CD4-positive, alpha-beta memory T cell (primary cell): ENCODE measurements at regions not wholly inside any gene's neighbourhood (a gene's known extent, or its start where the extent isn't known, plus 50 kb on each side); places are given as distances from the start of the nearest gene placed in this dataset.
A peak's percentile ranks its signal among the peaks of the same experiment; 100 is the strongest.

ENCODE experiments used
- CTCF ChIA-PET: fragments of 350-600 bp; sonication (Branson Sonifier 250); formaldehyde crosslinking; loops from one replicate; lab custom pipeline; 2021; ENCODE audit warnings: inconsistent platforms; ENCODE audit not compliant: partially characterized antibody; lab: Charles Lee
- POLR2A ChIA-PET: fragments of 350-600 bp; sonication (Branson Sonifier 250); formaldehyde crosslinking; loops from one replicate; lab custom pipeline; 2021; ENCODE audit not compliant: partially characterized antibody; lab: Charles Lee
- DNase-seq, 5 donors: peaks; one replicate each; pipeline versions ENCODE4 v3.0.0 to v3.0.0-alpha.2; 2020 to 2022; ENCODE audit warnings: mixed read lengths in 1 of 5
- H3K27ac ChIP-seq: one replicate; pipeline ENCODE4 v1.7.0; 2013; ENCODE audit warnings: low read depth, low read length
- H3K27me3 ChIP-seq: 2 replicates; pipeline ENCODE4 v1.7.0; 2013; ENCODE audit warnings: mild to moderate bottlenecking, low read length, moderate library complexity; ENCODE audit not compliant: insufficient read depth
- H3K36me3 ChIP-seq: 2 replicates; pipeline ENCODE4 v1.7.0; 2013; ENCODE audit warnings: mild to moderate bottlenecking, low read length, moderate library complexity; ENCODE audit not compliant: insufficient read depth
- H3K4me1 ChIP-seq: 2 replicates; pipeline ENCODE4 v1.7.0; 2013; ENCODE audit warnings: mild to moderate bottlenecking, low read length, moderate library complexity; ENCODE audit not compliant: insufficient read depth
- H3K4me3 ChIP-seq, 2 donors: one replicate each; pipeline ENCODE4 v1.7.0; 2013; ENCODE audit warnings: low read length in 2 of 2, mild to moderate bottlenecking in 1 of 2
- H3K9me3 ChIP-seq, 2 donors: one replicate each; pipeline ENCODE4 v1.7.0; 2013; ENCODE audit warnings: low read length in 2 of 2, control low read depth in 1 of 2; ENCODE audit not compliant: control insufficient read depth in 1 of 2
- H3K27ac Mint-ChIP-seq, 7 donors: one replicate each; pipeline ENCODE4 v1.8.0; 2020 to 2021; ENCODE audit warnings: mixed read lengths in 7 of 7, mild to moderate bottlenecking in 6 of 7, inconsistent platforms in 3 of 7, moderate library complexity in 3 of 7
- H3K27me3 Mint-ChIP-seq, 2 donors: one replicate each; pipeline ENCODE4 v1.8.0; 2020 to 2021; ENCODE audit warnings: mixed read lengths in 2 of 2
- H3K36me3 Mint-ChIP-seq, 2 donors: one replicate each; pipeline ENCODE4 v1.8.0; 2020 to 2021; ENCODE audit warnings: mixed read lengths in 2 of 2, inconsistent platforms in 1 of 2, mild to moderate bottlenecking in 1 of 2
- H3K4me1 Mint-ChIP-seq, 4 donors: one replicate each; pipeline ENCODE4 v1.8.0; 2020 to 2021; ENCODE audit warnings: mixed read lengths in 4 of 4, mild to moderate bottlenecking in 1 of 4
- H3K4me3 Mint-ChIP-seq, 8 donors: one replicate each; pipeline ENCODE4 v1.8.0; 2020 to 2021; ENCODE audit warnings: mixed read lengths in 8 of 8, mild to moderate bottlenecking in 7 of 8, moderate library complexity in 6 of 8, inconsistent platforms in 3 of 8
- H3K9me3 Mint-ChIP-seq, 8 donors: one replicate each; pipeline ENCODE4 v1.8.0; 2020 to 2021; ENCODE audit warnings: mixed read lengths in 8 of 8, mild to moderate bottlenecking in 5 of 8, inconsistent platforms in 3 of 8, moderate library complexity in 1 of 8
- intact Hi-C: fragments of 100-400 bp; cut with micrococcal nuclease; formaldehyde crosslinking; loops from one replicate; pipeline ENCODE4 v1.15.1; 2023

GRCh38 chr17:79399610-79400144 is 211.2 kb downstream of the RBFOX3 start:
- H3K36me3 ChIP-seq: no peaks in the 10 kb centered on the region
- Mint-ChIP-seq H3K27me3 (peaks cover 11 to 26% of the 10 kb centered on the region in 2 donors), H3K36me3 (no peaks in the 10 kb centered on the region), H3K4me3 (no peak overlapping the region), H3K27ac (no peak overlapping the region), H3K9me3 (no peaks in the 10 kb centered on the region), H3K4me1 (peaks cover 11 to 14% (median 13%) of the 10 kb centered on the region in 4 donors)
- H3K27me3 ChIP-seq: peaks cover 4% of the 10 kb centered on the region
- CTCF ChIA-PET: interaction anchor here (4.2 kb wide), 1 partner anchor 8 kb away, joined by 56 read pairs; no protein-coding TSS in a partner anchor
- H3K27ac ChIP-seq: no peak overlapping the region
- POLR2A ChIA-PET: no interaction called here
- DNase-seq: no peak
- no peaks in the 10 kb centered on the region for H3K9me3 ChIP-seq
- H3K4me1 ChIP-seq: peaks cover 9% of the 10 kb centered on the region
- intact Hi-C loops: no loop called here
- H3K4me3 ChIP-seq: no peak overlapping the region

GRCh38 chr17:79398441-79398840 is 212.4 kb downstream of the RBFOX3 start:
- Mint-ChIP-seq H3K27ac (no peak overlapping the region), H3K36me3 (no peaks in the 10 kb centered on the region)

GRCh38 chr17:79396696-79397095 is 214.2 kb downstream of the RBFOX3 start:
- CTCF ChIA-PET: interaction anchor here (1.2 kb wide), 1 partner anchor 8 kb away, joined by 5 read pairs; no protein-coding TSS in a partner anchor

More at GRCh38 chr17:79398441-79398840, 212.4 kb downstream of the RBFOX3 start:
- intact Hi-C loops: no loop called here
- Mint-ChIP-seq H3K4me1 (peaks cover 14 to 16% (median 14%) of the 10 kb centered on the region in 4 donors), H3K9me3 (no peaks in the 10 kb centered on the region), H3K27me3 (peaks cover 20 to 31% of the 10 kb centered on the region in 2 donors), H3K4me3 (no peak overlapping the region)
- Histone ChIP-seq H3K27ac (no peak overlapping the region), H3K36me3 (no peaks in the 10 kb centered on the region), H3K27me3 (peaks cover 4% of the 10 kb centered on the region), H3K9me3 (no peaks in the 10 kb centered on the region), H3K4me1 (peaks cover 9% of the 10 kb centered on the region), H3K4me3 (no peak overlapping the region)
- ChIA-PET POLR2A (no interaction called here), CTCF (no interaction called here)
- no peak for DNase-seq

GRCh38 chr17:79395545-79395944 is 215.3 kb downstream of the RBFOX3 start:
- Mint-ChIP-seq H3K4me1 (peaks cover 4 to 13% (median 8%) of the 10 kb centered on the region in 4 donors), H3K9me3 (no peaks in the 10 kb centered on the region), H3K27ac (no peak overlapping the region)

More at GRCh38 chr17:79396696-79397095, 214.2 kb downstream of the RBFOX3 start:
- H3K9me3 Mint-ChIP-seq: no peaks in the 10 kb centered on the region
- no peak for DNase-seq
- intact Hi-C loops: no loop called here
- no peaks in the 10 kb centered on the region for H3K36me3 ChIP-seq
- peaks cover 9% of the 10 kb centered on the region for H3K4me1 ChIP-seq
- H3K4me3 Mint-ChIP-seq: no peak overlapping the region
- H3K9me3 ChIP-seq: no peaks in the 10 kb centered on the region
- POLR2A ChIA-PET: no interaction called here
- peaks cover 4% of the 10 kb centered on the region for H3K27me3 ChIP-seq
- no peaks in the 10 kb centered on the region for H3K36me3 Mint-ChIP-seq
- H3K27ac ChIP-seq: no peak overlapping the region
- H3K4me3 ChIP-seq: no peak overlapping the region
- H3K27me3 Mint-ChIP-seq: peaks cover 28 to 38% of the 10 kb centered on the region in 2 donors
- peaks cover 14 to 23% (median 17%) of the 10 kb centered on the region in 4 donors for H3K4me1 Mint-ChIP-seq
- no peak overlapping the region for H3K27ac Mint-ChIP-seq

GRCh38 chr17:79395066-79395465 is 215.8 kb downstream of the RBFOX3 start:
- intact Hi-C loops: no loop called here
- Histone ChIP-seq H3K27ac (no peak overlapping the region), H3K9me3 (no peaks in the 10 kb centered on the region), H3K27me3 (peaks cover under 1% of the 10 kb centered on the region), H3K4me3 (no peak overlapping the region), H3K36me3 (no peaks in the 10 kb centered on the region), H3K4me1 (no peaks in the 10 kb centered on the region)
- Mint-ChIP-seq H3K27me3 (peaks cover 34 to 36% of the 10 kb centered on the region in 2 donors), H3K36me3 (no peaks in the 10 kb centered on the region), H3K4me1 (peaks cover 0 to 10% (median 6%) of the 10 kb centered on the region in 4 donors), H3K4me3 (no peak overlapping the region), H3K27ac (no peak overlapping the region), H3K9me3 (no peaks in the 10 kb centered on the region)
- DNase-seq: no peak
- POLR2A ChIA-PET: no interaction called here
- CTCF ChIA-PET: interaction anchor here (1.0 to 1.2 kb wide), 2 partner anchors 331 to 333 kb away, joined by 3 to 4 read pairs; no protein-coding TSS in a partner anchor

More at GRCh38 chr17:79395545-79395944, 215.3 kb downstream of the RBFOX3 start:
- Mint-ChIP-seq H3K36me3 (no peaks in the 10 kb centered on the region), H3K27me3 (peaks cover 35 to 37% of the 10 kb centered on the region in 2 donors), H3K4me3 (no peak overlapping the region)
- no peak overlapping the region for H3K4me3 ChIP-seq
- peaks cover 4% of the 10 kb centered on the region for H3K27me3 ChIP-seq
- no peak for DNase-seq
- H3K9me3 ChIP-seq: no peaks in the 10 kb centered on the region
- no peaks in the 10 kb centered on the region for H3K36me3 ChIP-seq
- ChIA-PET CTCF (interaction anchor here (1.0 to 1.2 kb wide), 2 partner anchors 331 to 334 kb away, joined by 3 to 4 read pairs; no protein-coding TSS in a partner anchor), POLR2A (no interaction called here)
- peaks cover 4% of the 10 kb centered on the region for H3K4me1 ChIP-seq
- H3K27ac ChIP-seq: no peak overlapping the region
- intact Hi-C loops: no loop called here

GRCh38 chr17:79393358-79394052 is 217.3 kb downstream of the RBFOX3 start:
- Mint-ChIP-seq H3K27ac (no peak overlapping the region), H3K9me3 (peaks cover 0 to 2% (median 0%) of the 10 kb centered on the region in 8 donors), H3K4me1 (peaks cover 0 to 10% (median 6%) of the 10 kb centered on the region in 4 donors), H3K4me3 (no peak overlapping the region), H3K36me3 (no peaks in the 10 kb centered on the region), H3K27me3 (peaks cover 30 to 39% of the 10 kb centered on the region in 2 donors)
- ChIA-PET CTCF (interaction anchor here (0.8 to 4.7 kb wide), 15 partner anchors 8 to 348 kb away, joined by 3 to 58 read pairs (median 6); partner anchors contain the start of gene ENGASE), POLR2A (no interaction called here)
- Histone ChIP-seq H3K27me3 (no peaks in the 10 kb centered on the region), H3K4me3 (no peak overlapping the region), H3K36me3 (no peaks in the 10 kb centered on the region), H3K27ac (no peak overlapping the region), H3K9me3 (no peaks in the 10 kb centered on the region), H3K4me1 (no peaks in the 10 kb centered on the region)
- intact Hi-C loops: loop anchor here (1.0 kb wide), 2 partner anchors 306 to 347 kb away; no protein-coding TSS in a partner anchor
- peak in 4 of 5 donors; percentile 43 to 59 (median 55) for DNase-seq

GRCh38 chr17:79392598-79392997 is 218.3 kb downstream of the RBFOX3 start:
- H3K9me3 Mint-ChIP-seq: peaks cover 0 to 2% (median 0%) of the 10 kb centered on the region in 8 donors
- no peak overlapping the region for H3K27ac Mint-ChIP-seq
- Histone ChIP-seq H3K36me3 (no peaks in the 10 kb centered on the region), H3K4me3 (no peak overlapping the region), H3K4me1 (no peaks in the 10 kb centered on the region), H3K9me3 (no peaks in the 10 kb centered on the region), H3K27ac (no peak overlapping the region), H3K27me3 (no peaks in the 10 kb centered on the region)
- CTCF ChIA-PET: interaction anchor here (0.8 to 4.7 kb wide), 18 partner anchors 9 to 379 kb away, joined by 3 to 58 read pairs (median 6); partner anchors contain the start of gene ENGASE
- no peaks in the 10 kb centered on the region for H3K36me3 Mint-ChIP-seq
- peaks cover 0 to 10% (median 6%) of the 10 kb centered on the region in 4 donors for H3K4me1 Mint-ChIP-seq
- H3K4me3 Mint-ChIP-seq: no peak overlapping the region
- peaks cover 30 to 35% of the 10 kb centered on the region in 2 donors for H3K27me3 Mint-ChIP-seq
- no peak for DNase-seq
- intact Hi-C loops: no loop called here
- POLR2A ChIA-PET: no interaction called here
